SK-N-SH treated with all-trans-retinoic acid at 6 μM for 48 hours (cell line): ENCODE measurements at regions not wholly inside any gene's neighbourhood (a gene's known extent, or its start where the extent isn't known, plus 50 kb on each side); places are given as distances from the start of the nearest gene placed in this dataset.

ENCODE experiments used
- ATAC-seq: fragments of 200-7000 bp; cut with Tn5 transposase; 3 replicates; pipeline ENCODE4 v1.9.1; 2020; ENCODE audit warnings: mild to moderate bottlenecking, moderate library complexity
- ARNTL ChIP-seq: fragments of 450-650 bp; formaldehyde crosslinking; IDR thresholded peaks from 2 replicates; pipeline ENCODE4 v1.5.0; 2020; ENCODE audit warnings: low read depth, mild to moderate bottlenecking, moderate library complexity, borderline replicate concordance
- BACH2 ChIP-seq: fragments of 250-450 bp; sonication (Bioruptor Pico); IDR thresholded peaks from 2 replicates; pipeline ENCODE4 v1.9.0; 2021; ENCODE audit warnings: mild to moderate bottlenecking, borderline replicate concordance
- CSDC2 ChIP-seq: fragments of 250-450 bp; sonication (Bioruptor Pico); IDR thresholded peaks from 2 replicates; pipeline ENCODE4 v1.5.0; 2020; ENCODE audit warnings: mild to moderate bottlenecking, moderate library complexity
- ESRRG ChIP-seq: fragments of 250-450 bp; sonication (Bioruptor Pico); IDR thresholded peaks from 2 replicates; pipeline ENCODE4 v1.6.1; 2021; ENCODE audit warnings: mild to moderate bottlenecking
- GLIS3 ChIP-seq: fragments of 250-450 bp; sonication (Bioruptor Pico); IDR thresholded peaks from 2 replicates; pipeline ENCODE4 v1.5.0; 2020; ENCODE audit warnings: mild to moderate bottlenecking, moderate library complexity
- ISL1 ChIP-seq: fragments of 250-450 bp; sonication (Bioruptor Pico); IDR thresholded peaks from 2 replicates; pipeline ENCODE4 v2.1.2; 2022; ENCODE audit warnings: mild to moderate bottlenecking, moderate library complexity
- OSR1 ChIP-seq: fragments of 250-450 bp; sonication (Bioruptor Pico); IDR thresholded peaks from 2 replicates; pipeline ENCODE4 v1.8.0; 2022; ENCODE audit warnings: moderate library complexity, mild to moderate bottlenecking, inconsistent platforms
- PATZ1 ChIP-seq: fragments of 250-450 bp; sonication (Bioruptor Pico); IDR thresholded peaks from 2 replicates; pipeline ENCODE4 v1.8.0; 2020; ENCODE audit warnings: mild to moderate bottlenecking, moderate library complexity, borderline replicate concordance
- POU6F1 ChIP-seq: fragments of 250-450 bp; sonication (Bioruptor Pico); IDR thresholded peaks from 2 replicates; pipeline ENCODE4 v1.8.0; 2021; ENCODE audit warnings: low read depth, mild to moderate bottlenecking, moderate library complexity, borderline replicate concordance
- PPARA ChIP-seq: fragments of 250-450 bp; sonication (Bioruptor Pico); IDR thresholded peaks from 2 replicates; pipeline ENCODE4 v1.5.0; 2020; ENCODE audit warnings: mild to moderate bottlenecking, borderline replicate concordance
- RARB ChIP-seq: fragments of 250-450 bp; sonication (Bioruptor Pico); IDR thresholded peaks from 2 replicates; pipeline ENCODE4 v1.8.0; 2021; ENCODE audit warnings: mild to moderate bottlenecking, moderate library complexity
- SNAI2 ChIP-seq: fragments of 250-450 bp; sonication (Bioruptor Pico); IDR thresholded peaks from 2 replicates; pipeline ENCODE4 v1.5.0; 2020; ENCODE audit warnings: mild to moderate bottlenecking, moderate library complexity
- TCF4 ChIP-seq: fragments of 250-450 bp; sonication (Bioruptor Pico); IDR thresholded peaks from 2 replicates; pipeline ENCODE4 v1.8.0; 2021; ENCODE audit warnings: mild to moderate bottlenecking, moderate library complexity, borderline replicate concordance
- TOX ChIP-seq: fragments of 250-450 bp; sonication (Bioruptor Pico); IDR thresholded peaks from 2 replicates; pipeline ENCODE4 v1.8.0; 2021; ENCODE audit warnings: mild to moderate bottlenecking, moderate library complexity, borderline replicate concordance
- ZNF565 ChIP-seq: fragments of 450-650 bp; formaldehyde crosslinking; conservative IDR thresholded peaks from 2 replicates; pipeline ENCODE4 v1.5.0; 2020; ENCODE audit warnings: low read depth, mild to moderate bottlenecking, moderate library complexity
- ZNF8 ChIP-seq: fragments of 450-650 bp; formaldehyde crosslinking; IDR thresholded peaks from 2 replicates; pipeline ENCODE4 v1.5.0; 2020; ENCODE audit warnings: mild to moderate bottlenecking, moderate library complexity
- TF ChIP-seq, protein P1 (sequence below): fragments of 250-450 bp; sonication (Bioruptor Pico); IDR thresholded peaks from 2 replicates; pipeline ENCODE4 v1.5.1; 2021; ENCODE audit warnings: mild to moderate bottlenecking, moderate library complexity
- TF ChIP-seq, protein P2 (sequence below): fragments of 250-450 bp; sonication (Bioruptor Pico); IDR thresholded peaks from 2 replicates; pipeline ENCODE4 v1.5.0; 2020; ENCODE audit warnings: mild to moderate bottlenecking, moderate library complexity

GRCh38 chr4:187436251-187436650, 559.3 kb upstream of the ZFP42 start (continued):
- TF ChIP-seq ISL1, result no peak
- no peak for TF ChIP-seq GLIS3 (CRISPR knock-in tag)
- no peak for TF ChIP-seq ESRRG (CRISPR knock-in tag)
- TF ChIP-seq TCF4, result no peak
- TF ChIP-seq POU6F1 (CRISPR knock-in tag), result no peak
- TF ChIP-seq PPARA (CRISPR knock-in tag), result no peak

DNA sequence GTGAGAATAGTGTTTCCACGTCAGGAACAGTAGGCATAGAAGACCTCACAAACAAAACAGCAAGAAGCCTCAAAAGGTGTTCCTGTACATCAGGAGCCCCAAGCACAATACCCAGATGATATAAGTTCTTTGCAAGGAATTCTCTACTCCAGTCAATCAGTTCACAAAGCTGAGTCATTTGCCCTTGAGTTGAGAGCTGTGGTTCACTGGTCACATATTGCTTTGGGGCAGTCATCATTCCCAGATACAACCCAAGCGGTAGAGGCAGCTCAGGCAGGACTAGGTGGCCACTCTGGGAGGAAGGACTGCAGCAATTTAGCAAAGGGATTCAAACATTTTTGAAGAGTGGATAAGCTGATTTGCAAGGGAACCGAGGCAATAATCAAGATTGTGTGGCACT, 551.5 kb upstream of the ZFP42 start:
- TF ChIP-seq BACH2 (no peak), CSDC2 (CRISPR knock-in tag) (no peak)
- no peak for ATAC-seq

DNA sequence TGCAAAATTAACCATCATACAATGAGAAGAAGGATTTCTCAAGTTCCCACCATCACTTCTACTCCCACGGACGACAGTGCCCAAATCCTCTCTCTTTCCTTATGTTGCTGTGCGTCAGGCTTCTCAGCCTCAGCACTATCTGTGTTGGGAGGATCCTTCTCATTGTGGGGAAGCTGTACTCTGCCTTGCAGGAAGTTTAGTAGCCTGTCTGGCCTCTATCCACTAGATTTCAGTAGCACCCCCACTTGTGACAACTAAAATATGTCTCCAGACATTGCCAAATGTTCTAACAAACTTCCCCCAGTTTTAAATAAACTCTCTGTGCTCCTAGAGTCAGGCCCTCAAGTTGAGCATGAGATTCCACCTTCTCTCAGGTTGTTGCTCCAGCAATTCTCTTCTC, 545.9 kb upstream of the ZFP42 start:
- no peak for ATAC-seq
- TF ChIP-seq ZNF8 (CRISPR knock-in tag), result no peak
- TF ChIP-seq PATZ1 (CRISPR knock-in tag), result no peak
- TF ChIP-seq OSR1 (CRISPR knock-in tag), result no peak
- TF ChIP-seq, protein P1, sequence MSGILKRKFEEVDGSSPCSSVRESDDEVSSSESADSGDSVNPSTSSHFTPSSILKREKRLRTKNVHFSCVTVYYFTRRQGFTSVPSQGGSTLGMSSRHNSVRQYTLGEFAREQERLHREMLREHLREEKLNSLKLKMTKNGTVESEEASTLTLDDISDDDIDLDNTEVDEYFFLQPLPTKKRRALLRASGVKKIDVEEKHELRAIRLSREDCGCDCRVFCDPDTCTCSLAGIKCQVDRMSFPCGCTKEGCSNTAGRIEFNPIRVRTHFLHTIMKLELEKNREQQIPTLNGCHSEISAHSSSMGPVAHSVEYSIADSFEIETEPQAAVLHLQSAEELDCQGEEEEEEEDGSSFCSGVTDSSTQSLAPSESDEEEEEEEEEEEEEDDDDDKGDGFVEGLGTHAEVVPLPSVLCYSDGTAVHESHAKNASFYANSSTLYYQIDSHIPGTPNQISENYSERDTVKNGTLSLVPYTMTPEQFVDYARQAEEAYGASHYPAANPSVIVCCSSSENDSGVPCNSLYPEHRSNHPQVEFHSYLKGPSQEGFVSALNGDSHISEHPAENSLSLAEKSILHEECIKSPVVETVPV (CRISPR knock-in tag), result no peak
- TF ChIP-seq POU6F1 (CRISPR knock-in tag), result no peak
- no peak for TF ChIP-seq BACH2
- TF ChIP-seq SNAI2 (CRISPR knock-in tag), result no peak

DNA sequence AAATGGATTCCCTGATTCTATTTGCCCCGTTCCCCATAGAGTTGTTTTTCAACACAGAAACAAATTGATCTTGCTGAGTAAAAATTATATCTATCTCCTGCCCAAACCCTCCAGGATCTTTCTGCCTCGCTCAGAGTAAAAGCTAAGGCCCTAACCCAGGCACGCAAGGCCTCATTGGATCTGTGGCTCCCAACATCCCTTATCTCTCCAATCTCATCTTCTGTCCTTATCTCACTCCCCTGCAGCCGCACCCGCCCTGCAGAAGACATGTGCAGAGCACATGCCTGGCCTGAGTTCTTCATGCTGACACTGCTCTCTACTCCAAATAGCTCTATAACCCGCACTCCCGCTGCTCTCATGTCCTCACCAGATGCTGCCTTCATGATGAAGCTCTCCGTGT, 543.8 kb upstream of the ZFP42 start:
- TF ChIP-seq ZNF8 (CRISPR knock-in tag) (no peak), GLIS3 (CRISPR knock-in tag) (no peak)

DNA sequence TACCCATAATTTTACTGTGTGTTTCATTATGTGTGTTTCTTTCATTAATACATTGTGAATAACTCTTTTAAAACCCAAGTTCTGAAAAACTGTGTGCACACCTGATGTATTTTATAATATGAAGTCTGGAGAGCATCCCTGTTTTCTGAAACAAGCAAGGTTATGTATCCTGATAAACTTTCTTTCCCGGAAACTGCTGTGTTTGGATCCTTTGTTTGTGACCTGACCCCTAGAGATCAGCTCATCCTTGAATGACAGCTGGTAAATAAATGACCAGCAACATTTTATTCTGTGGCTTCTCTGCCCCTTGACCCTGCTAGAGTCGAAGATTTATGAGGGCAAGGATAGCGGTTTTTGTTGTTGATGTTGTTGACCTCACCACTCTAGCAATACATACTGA, 535.6 kb upstream of the ZFP42 start:
- no peak for ATAC-seq
- TF ChIP-seq GLIS3 (CRISPR knock-in tag) (no peak), TCF4 (no peak), TOX (CRISPR knock-in tag) (no peak), ZNF565 (CRISPR knock-in tag) (no peak), ARNTL (CRISPR knock-in tag) (no peak), RARB (no peak)
- TF ChIP-seq, protein P2, sequence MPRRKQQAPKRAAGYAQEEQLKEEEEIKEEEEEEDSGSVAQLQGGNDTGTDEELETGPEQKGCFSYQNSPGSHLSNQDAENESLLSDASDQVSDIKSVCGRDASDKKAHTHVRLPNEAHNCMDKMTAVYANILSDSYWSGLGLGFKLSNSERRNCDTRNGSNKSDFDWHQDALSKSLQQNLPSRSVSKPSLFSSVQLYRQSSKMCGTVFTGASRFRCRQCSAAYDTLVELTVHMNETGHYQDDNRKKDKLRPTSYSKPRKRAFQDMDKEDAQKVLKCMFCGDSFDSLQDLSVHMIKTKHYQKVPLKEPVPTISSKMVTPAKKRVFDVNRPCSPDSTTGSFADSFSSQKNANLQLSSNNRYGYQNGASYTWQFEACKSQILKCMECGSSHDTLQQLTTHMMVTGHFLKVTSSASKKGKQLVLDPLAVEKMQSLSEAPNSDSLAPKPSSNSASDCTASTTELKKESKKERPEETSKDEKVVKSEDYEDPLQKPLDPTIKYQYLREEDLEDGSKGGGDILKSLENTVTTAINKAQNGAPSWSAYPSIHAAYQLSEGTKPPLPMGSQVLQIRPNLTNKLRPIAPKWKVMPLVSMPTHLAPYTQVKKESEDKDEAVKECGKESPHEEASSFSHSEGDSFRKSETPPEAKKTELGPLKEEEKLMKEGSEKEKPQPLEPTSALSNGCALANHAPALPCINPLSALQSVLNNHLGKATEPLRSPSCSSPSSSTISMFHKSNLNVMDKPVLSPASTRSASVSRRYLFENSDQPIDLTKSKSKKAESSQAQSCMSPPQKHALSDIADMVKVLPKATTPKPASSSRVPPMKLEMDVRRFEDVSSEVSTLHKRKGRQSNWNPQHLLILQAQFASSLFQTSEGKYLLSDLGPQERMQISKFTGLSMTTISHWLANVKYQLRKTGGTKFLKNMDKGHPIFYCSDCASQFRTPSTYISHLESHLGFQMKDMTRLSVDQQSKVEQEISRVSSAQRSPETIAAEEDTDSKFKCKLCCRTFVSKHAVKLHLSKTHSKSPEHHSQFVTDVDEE, result no peak
- TF ChIP-seq, all 23 proteins: peak for 0

More for the DNA sequence above, 543.8 kb upstream of the ZFP42 start:
- ATAC-seq, result no peak
